ENCODE measurements at regions not wholly inside any gene's neighbourhood (a gene's known extent, or its start where the extent isn't known, plus 50 kb on each side); places are given as distances from the start of the nearest gene placed in this dataset.
A peak's percentile ranks its signal among the peaks of the same experiment; 100 is the strongest.

DNA sequence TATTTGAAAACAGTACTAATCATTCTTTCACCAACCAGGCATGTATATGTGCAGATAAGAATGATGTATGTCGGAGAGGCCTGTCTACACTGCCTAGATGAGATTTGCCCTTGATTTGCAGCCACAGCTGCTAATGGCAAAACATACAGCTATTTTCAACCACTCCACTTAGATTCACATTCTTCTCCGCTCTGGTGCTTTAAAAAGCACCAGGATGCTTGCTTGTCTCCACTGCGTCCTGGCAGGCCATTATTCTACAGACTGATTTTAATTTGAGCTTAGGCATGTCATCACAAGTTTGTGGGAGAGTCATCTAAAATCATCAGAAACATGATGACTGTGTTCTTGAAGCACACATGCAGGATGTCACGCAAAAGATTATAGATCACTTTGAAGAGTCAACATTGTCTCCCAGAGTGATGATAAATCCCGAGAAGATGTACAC is 119.0 kb upstream of the NRIP1 start:
- Mint-ChIP-seq H3K36me3 (no peaks in the 10 kb centered on the region), H3K27me3 (ENCODE audit: low read depth in 3 of 3) (no peaks in the 10 kb centered on the region), H3K27ac (peak overlapping the region in 1 of 7 donors; percentile 18), H3K4me1 (no peaks in the 10 kb centered on the region), H3K4me3 (no peak overlapping the region), H3K9me3 (peaks cover 2 to 8% (median 3%) of the 10 kb centered on the region in 7 donors)
- Histone ChIP-seq H3K4me2 (replicated peaks; ENCODE audit: extremely low read depth, low read length, poor library complexity, severe bottlenecking) (no peak overlapping the region), H2AFZ (ENCODE audit: insufficient read depth, low read depth, low read length, poor library complexity, severe bottlenecking) (no peak overlapping the region), H3K9ac (ENCODE audit: insufficient read depth, low read length, poor library complexity, severe bottlenecking) (no peak overlapping the region), H3K27me3 (ENCODE audit: control insufficient read depth in 2 of 2, insufficient read depth in 2 of 2, low read length in 2 of 2) (no peaks in the 10 kb centered on the region), H3K9me3 (replicated peaks in 1 of 2; ENCODE audit: control insufficient read depth in 1 of 2, insufficient read depth in 1 of 2, low read length in 2 of 2) (no peaks in the 10 kb centered on the region), H3K4me3 (replicated peaks in 1 of 3; ENCODE audit: low read depth in 2 of 3, low read length in 3 of 3) (no peak overlapping the region), H3K4me1 (ENCODE audit: control insufficient read depth in 1 of 2, insufficient read depth in 2 of 2, low read length in 2 of 2) (no peaks in the 10 kb centered on the region), H3K27ac (ENCODE audit: low read depth in 1 of 2, low read length in 2 of 2) (no peak overlapping the region), H3K36me3 (replicated peaks in 1 of 2; ENCODE audit: control insufficient read depth in 1 of 2, insufficient read depth in 2 of 2, low read length in 2 of 2) (no peaks in the 10 kb centered on the region), H3K79me2 (ENCODE audit: insufficient read depth, low read length) (no peaks in the 10 kb centered on the region), H4K20me1 (ENCODE audit: insufficient read depth, low read length) (no peaks in the 10 kb centered on the region)
- intact Hi-C loops (cut with micrococcal nuclease): no loop called here
- TF ChIP-seq, protein P1, sequence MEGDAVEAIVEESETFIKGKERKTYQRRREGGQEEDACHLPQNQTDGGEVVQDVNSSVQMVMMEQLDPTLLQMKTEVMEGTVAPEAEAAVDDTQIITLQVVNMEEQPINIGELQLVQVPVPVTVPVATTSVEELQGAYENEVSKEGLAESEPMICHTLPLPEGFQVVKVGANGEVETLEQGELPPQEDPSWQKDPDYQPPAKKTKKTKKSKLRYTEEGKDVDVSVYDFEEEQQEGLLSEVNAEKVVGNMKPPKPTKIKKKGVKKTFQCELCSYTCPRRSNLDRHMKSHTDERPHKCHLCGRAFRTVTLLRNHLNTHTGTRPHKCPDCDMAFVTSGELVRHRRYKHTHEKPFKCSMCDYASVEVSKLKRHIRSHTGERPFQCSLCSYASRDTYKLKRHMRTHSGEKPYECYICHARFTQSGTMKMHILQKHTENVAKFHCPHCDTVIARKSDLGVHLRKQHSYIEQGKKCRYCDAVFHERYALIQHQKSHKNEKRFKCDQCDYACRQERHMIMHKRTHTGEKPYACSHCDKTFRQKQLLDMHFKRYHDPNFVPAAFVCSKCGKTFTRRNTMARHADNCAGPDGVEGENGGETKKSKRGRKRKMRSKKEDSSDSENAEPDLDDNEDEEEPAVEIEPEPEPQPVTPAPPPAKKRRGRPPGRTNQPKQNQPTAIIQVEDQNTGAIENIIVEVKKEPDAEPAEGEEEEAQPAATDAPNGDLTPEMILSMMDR (IDR thresholded peaks at IDR 0.05): no peak
- 50% methylated on average over 1 of the region's 5 CpGs for WGBS (ENCODE audit: insufficient coverage)
- DNase-seq: no peak

GRCh38 chr21:15190412-15190811 is 125.6 kb upstream of the NRIP1 start:
- TF ChIP-seq, protein P1 (IDR thresholded peaks at IDR 0.05): no peak
- Histone ChIP-seq H3K79me2 (ENCODE audit: insufficient read depth, low read length) (no peaks in the 10 kb centered on the region), H3K27me3 (ENCODE audit: control insufficient read depth in 2 of 2, insufficient read depth in 2 of 2, low read length in 2 of 2) (no peaks in the 10 kb centered on the region), H3K36me3 (replicated peaks in 1 of 2; ENCODE audit: control insufficient read depth in 1 of 2, insufficient read depth in 2 of 2, low read length in 2 of 2) (no peaks in the 10 kb centered on the region), H3K4me1 (ENCODE audit: control insufficient read depth in 1 of 2, insufficient read depth in 2 of 2, low read length in 2 of 2) (peaks cover 3 to 7% of the 10 kb centered on the region in 2 donors), H3K4me3 (replicated peaks in 1 of 3; ENCODE audit: low read depth in 2 of 3, low read length in 3 of 3) (no peak overlapping the region), H3K9me3 (replicated peaks in 1 of 2; ENCODE audit: control insufficient read depth in 1 of 2, insufficient read depth in 1 of 2, low read length in 2 of 2) (no peaks in the 10 kb centered on the region), H3K27ac (ENCODE audit: low read depth in 1 of 2, low read length in 2 of 2) (no peak overlapping the region), H4K20me1 (ENCODE audit: insufficient read depth, low read length) (no peaks in the 10 kb centered on the region), H3K9ac (ENCODE audit: insufficient read depth, low read length, poor library complexity, severe bottlenecking) (no peak overlapping the region), H2AFZ (ENCODE audit: insufficient read depth, low read depth, low read length, poor library complexity, severe bottlenecking) (no peak overlapping the region), H3K4me2 (replicated peaks; ENCODE audit: extremely low read depth, low read length, poor library complexity, severe bottlenecking) (no peak overlapping the region)
- Mint-ChIP-seq H3K4me1 (peaks cover 8% of the 10 kb centered on the region), H3K27me3 (ENCODE audit: low read depth in 3 of 3) (no peaks in the 10 kb centered on the region), H3K9me3 (peaks cover 0 to 4% (median 0%) of the 10 kb centered on the region in 7 donors), H3K36me3 (no peaks in the 10 kb centered on the region), H3K4me3 (no peak overlapping the region), H3K27ac (peak overlapping the region in 1 of 7 donors; percentile 30)
- no peak for DNase-seq
- no CpG with 5 or more reads among the region's 3 CpGs for WGBS (ENCODE audit: insufficient coverage)
- intact Hi-C loops (cut with micrococcal nuclease): no loop called here

Measured in CD14-positive monocyte (primary cell).